IPS-18a (cell line): ENCODE measurements at regions not wholly inside any gene's neighbourhood (a gene's known extent, or its start where the extent isn't known, plus 50 kb on each side); places are given as distances from the start of the nearest gene placed in this dataset.
A peak's percentile ranks its signal among the peaks of the same experiment; 100 is the strongest.
"Not testable (repeated sequence)": the region's sequence is repeated elsewhere in the genome, so short reads cannot be mapped to it uniquely, and the experiment has no call there.

Experiments
- H3K27ac ChIP-seq: one replicate; pipeline ENCODE4 v1.5.1; 2013; ENCODE audit warnings: low read length
- H3K27me3 ChIP-seq: one replicate; pipeline ENCODE4 v1.6.1; 2013; ENCODE audit warnings: mild to moderate bottlenecking, low read length; ENCODE audit not compliant: control insufficient read depth, insufficient read depth
- H3K36me3 ChIP-seq: one replicate; pipeline ENCODE4 v1.6.1; 2013; ENCODE audit warnings: low read depth, low read length; ENCODE audit not compliant: control insufficient read depth
- H3K4me1 ChIP-seq: one replicate; pipeline ENCODE4 v1.6.1; 2013; ENCODE audit warnings: low read depth, low read length; ENCODE audit not compliant: control insufficient read depth
- H3K4me3 ChIP-seq: one replicate; pipeline ENCODE4 v1.5.1; 2013; ENCODE audit warnings: low read length
- H3K9ac ChIP-seq: one replicate; pipeline ENCODE4 v1.6.1; 2013; ENCODE audit warnings: mild to moderate bottlenecking, low read length, moderate library complexity
- H3K9me3 ChIP-seq: one replicate; pipeline ENCODE4 v1.6.1; 2013; ENCODE audit warnings: low read depth, low read length; ENCODE audit not compliant: control insufficient read depth

GRCh38 chr12:54105809-54106208 lies 52.2 kb downstream of the HOXC4 start:
- not testable (repeated sequence) for H3K27ac ChIP-seq, H3K9me3 ChIP-seq, H3K9ac ChIP-seq, H3K4me1 ChIP-seq, H3K4me3 ChIP-seq, H3K36me3 ChIP-seq
- H3K27me3 ChIP-seq: peaks cover 82% of the 10 kb centered on the region

- H3K9ac ChIP-seq, H3K4me1 ChIP-seq, H3K9me3 ChIP-seq, H3K36me3 ChIP-seq, H3K27ac ChIP-seq, H3K4me3 ChIP-seq: not testable (repeated sequence)
- peaks cover 77% of the 10 kb centered on the region for H3K27me3 ChIP-seq
These were observed 52.6 kb downstream of the HOXC4 start for GRCh38 chr12:54106252-54106651.

GRCh38 chr12:54106803-54107579 lies 53.4 kb downstream of the HOXC4 start:
- peaks cover 75% of the 10 kb centered on the region for H3K27me3 ChIP-seq
- H3K27ac ChIP-seq, H3K9ac ChIP-seq, H3K36me3 ChIP-seq, H3K4me1 ChIP-seq, H3K4me3 ChIP-seq, H3K9me3 ChIP-seq: not testable (repeated sequence)

- not testable (repeated sequence) for H3K9me3 ChIP-seq, H3K4me1 ChIP-seq, H3K9ac ChIP-seq, H3K27ac ChIP-seq, H3K4me3 ChIP-seq, H3K36me3 ChIP-seq
- H3K27me3 ChIP-seq: peaks cover 70% of the 10 kb centered on the region
These were observed 58.7 kb downstream of the HOXC4 start for GRCh38 chr12:54112336-54112735.

- H3K4me3 ChIP-seq, H3K9me3 ChIP-seq, H3K4me1 ChIP-seq, H3K36me3 ChIP-seq, H3K9ac ChIP-seq, H3K27ac ChIP-seq: not testable (repeated sequence)
- peaks cover 85% of the 10 kb centered on the region for H3K27me3 ChIP-seq
These were observed 62.4 kb downstream of the HOXC4 start for GRCh38 chr12:54116055-54116454.

GRCh38 chr12:54117392-54117791 lies 63.8 kb downstream of the HOXC4 start:
- H3K36me3 ChIP-seq, H3K9me3 ChIP-seq, H3K4me1 ChIP-seq, H3K9ac ChIP-seq, H3K4me3 ChIP-seq, H3K27ac ChIP-seq: not testable (repeated sequence)
- peaks cover 92% of the 10 kb centered on the region for H3K27me3 ChIP-seq

GRCh38 chr12:54119082-54119481 lies 65.4 kb downstream of the HOXC4 start:
- not testable (repeated sequence) for H3K9ac ChIP-seq, H3K36me3 ChIP-seq, H3K27ac ChIP-seq, H3K9me3 ChIP-seq, H3K4me3 ChIP-seq, H3K4me1 ChIP-seq
- H3K27me3 ChIP-seq: peaks cover 97% of the 10 kb centered on the region

GRCh38 chr12:54123981-54124380 lies 64.8 kb downstream of the SMUG1 start:
- not testable (repeated sequence) for H3K9ac ChIP-seq, H3K9me3 ChIP-seq, H3K36me3 ChIP-seq, H3K27ac ChIP-seq, H3K4me3 ChIP-seq
- peaks cover 16% of the 10 kb centered on the region for H3K4me1 ChIP-seq
- peaks cover 100% of the 10 kb centered on the region for H3K27me3 ChIP-seq

- Histone ChIP-seq H3K4me3 (peak overlapping the region; percentile 57), H3K4me1 (peaks cover 16% of the 10 kb centered on the region), H3K27me3 (peaks cover 100% of the 10 kb centered on the region)
- not testable (repeated sequence) for H3K9ac ChIP-seq, H3K27ac ChIP-seq, H3K36me3 ChIP-seq, H3K9me3 ChIP-seq
These were observed 63.1 kb downstream of the SMUG1 start for GRCh38 chr12:54125708-54126028.

- Histone ChIP-seq H3K27me3 (peaks cover 100% of the 10 kb centered on the region), H3K36me3 (no peaks in the 10 kb centered on the region)
These were observed 62.6 kb downstream of the SMUG1 start for GRCh38 chr12:54126029-54126695.

GRCh38 chr12:54126696-54127537 lies 61.9 kb downstream of the SMUG1 start:
- H3K4me1 ChIP-seq: peaks cover 16% of the 10 kb centered on the region
- H3K9ac ChIP-seq: no peak overlapping the region
- peaks cover 100% of the 10 kb centered on the region for H3K27me3 ChIP-seq
- no peaks in the 10 kb centered on the region for H3K36me3 ChIP-seq
- peak overlapping the region; percentile 57 for H3K4me3 ChIP-seq
- no peaks in the 10 kb centered on the region for H3K9me3 ChIP-seq
- H3K27ac ChIP-seq: no peak overlapping the region

More at GRCh38 chr12:54126029-54126695, 62.6 kb downstream of the SMUG1 start:
- Histone ChIP-seq H3K9me3 (no peaks in the 10 kb centered on the region), H3K9ac (no peak overlapping the region), H3K27ac (no peak overlapping the region), H3K4me1 (peaks cover 16% of the 10 kb centered on the region), H3K4me3 (peak overlapping the region; percentile 57)
